Kidney capillary endothelial cell (primary cell): ENCODE measurements at regions not wholly inside any gene's neighbourhood (a gene's known extent, or its start where the extent isn't known, plus 50 kb on each side); places are given as distances from the start of the nearest gene placed in this dataset.
"Not testable (repeated sequence)": the region's sequence is repeated elsewhere in the genome, so short reads cannot be mapped to it uniquely, and the experiment has no call there.

Experiments
- DNase-seq: peaks from one replicate; pipeline ENCODE4 v3.0.0-alpha.2; 2018; ENCODE audit warnings: low spot score

DNA sequence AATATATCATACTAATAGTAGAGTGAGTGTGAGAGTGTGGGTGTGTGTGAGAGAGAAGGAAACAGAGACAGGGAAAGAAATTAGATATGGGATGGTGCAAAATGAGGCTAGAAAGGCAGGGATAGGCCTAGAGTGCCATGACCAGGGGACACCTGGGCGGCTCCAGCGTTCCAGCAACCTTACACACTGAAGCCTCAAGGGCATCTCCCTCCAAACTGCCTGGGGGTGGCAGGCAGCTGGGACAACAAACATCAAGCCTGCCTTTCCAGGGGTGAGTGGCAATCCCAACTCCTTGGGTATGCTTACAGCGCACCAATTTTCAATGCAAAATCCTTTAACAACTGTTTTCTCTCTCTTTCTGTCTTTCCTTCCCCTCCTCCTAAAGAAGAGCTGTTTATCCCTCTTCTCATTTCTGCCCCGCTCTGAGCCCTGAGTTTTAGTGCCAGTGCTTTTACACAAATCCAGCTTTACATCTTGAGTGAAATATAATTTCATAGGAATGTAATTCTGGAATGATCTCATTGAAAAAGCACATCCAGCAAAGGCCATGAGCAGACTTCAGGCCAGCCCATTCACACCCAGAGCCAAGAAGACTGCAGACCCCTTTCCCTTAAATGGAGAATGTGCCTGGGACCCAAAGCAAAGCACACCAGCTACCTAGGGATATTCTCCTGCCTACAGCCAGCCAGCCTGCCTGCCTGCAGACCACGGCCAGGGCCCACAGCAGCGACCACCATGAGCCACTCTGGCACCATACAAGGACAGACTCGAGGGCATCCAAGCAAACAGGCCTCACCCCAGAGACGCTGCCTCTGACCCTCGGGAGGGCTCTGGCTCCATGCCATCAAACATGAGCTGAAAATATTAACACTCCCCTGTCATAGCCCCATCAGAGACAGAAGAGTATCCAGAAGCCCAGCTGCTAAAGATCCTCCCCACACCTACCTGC is 90.3 kb downstream of the RPL27A start:
- DNase-seq = no peak

DNA sequence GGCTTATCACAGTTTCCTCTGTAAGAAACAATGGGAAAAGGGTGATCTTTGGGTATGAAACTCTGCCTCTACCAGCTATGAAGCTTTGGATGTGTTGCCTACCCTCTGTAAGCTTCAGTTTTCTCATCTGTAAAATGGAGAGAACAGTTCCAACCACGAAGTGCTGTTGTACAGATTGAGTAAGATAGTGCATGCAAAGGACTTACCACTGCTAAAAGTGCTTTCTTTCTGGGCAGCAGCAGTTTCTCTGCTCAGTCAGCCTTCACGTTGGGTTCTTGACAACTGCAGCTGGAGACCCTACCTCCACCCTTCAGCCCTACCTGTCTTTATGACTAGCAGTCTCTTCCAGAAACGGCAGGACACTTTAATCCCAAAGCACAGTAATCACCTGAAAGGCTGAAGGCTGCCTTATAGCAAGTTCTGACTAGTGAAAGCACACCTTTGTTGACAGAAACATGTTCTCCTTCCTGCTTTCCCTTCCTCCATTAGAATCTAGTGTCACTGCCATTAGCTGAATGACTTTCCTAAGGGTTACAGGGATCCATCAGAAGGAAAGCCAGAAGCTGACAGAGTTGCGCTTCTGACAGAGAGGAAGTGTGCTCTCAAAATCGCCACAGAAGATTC is 91.4 kb downstream of the RPL27A start:
- DNase-seq = no peak

DNA sequence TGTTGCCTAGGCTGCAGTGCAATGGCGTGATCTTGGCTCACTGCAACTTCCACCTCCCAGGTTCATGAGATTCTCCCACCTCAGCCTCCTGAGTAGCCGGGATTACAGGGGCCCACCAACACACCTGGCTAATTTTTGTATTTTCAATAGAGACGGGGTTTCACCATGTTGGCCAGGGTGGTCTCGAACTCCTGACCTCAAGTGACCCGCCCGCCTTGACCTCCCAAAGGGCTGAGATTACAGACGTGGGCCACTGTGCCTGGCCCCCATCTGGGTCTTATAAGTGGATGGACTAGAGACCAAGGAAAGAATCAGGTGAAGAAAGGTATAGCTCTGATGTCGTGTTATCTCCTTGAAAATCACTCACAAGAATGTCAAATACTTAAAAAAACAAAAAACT is 92.3 kb downstream of the RPL27A start:
- DNase-seq = not testable (repeated sequence)

DNA sequence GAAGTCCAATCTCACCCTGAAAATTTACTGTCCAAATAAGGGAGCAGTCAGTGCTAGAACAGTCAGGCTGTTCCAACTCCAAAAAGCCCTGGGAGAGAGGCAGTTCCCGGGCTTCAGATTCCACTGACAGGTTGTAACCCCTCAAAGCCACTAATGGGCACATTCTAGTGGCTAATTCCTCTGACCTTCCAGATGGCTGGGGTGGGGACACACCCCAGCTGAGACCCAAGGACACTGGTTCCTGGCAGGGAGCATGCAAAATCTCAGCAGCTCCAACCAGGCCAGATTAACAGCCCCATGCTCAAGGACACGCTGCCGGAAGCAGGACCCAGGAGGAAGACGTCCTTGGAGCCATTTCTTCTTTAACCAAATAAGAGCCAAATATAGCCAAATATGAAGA is 92.7 kb downstream of the RPL27A start:
- DNase-seq = no peak

DNA sequence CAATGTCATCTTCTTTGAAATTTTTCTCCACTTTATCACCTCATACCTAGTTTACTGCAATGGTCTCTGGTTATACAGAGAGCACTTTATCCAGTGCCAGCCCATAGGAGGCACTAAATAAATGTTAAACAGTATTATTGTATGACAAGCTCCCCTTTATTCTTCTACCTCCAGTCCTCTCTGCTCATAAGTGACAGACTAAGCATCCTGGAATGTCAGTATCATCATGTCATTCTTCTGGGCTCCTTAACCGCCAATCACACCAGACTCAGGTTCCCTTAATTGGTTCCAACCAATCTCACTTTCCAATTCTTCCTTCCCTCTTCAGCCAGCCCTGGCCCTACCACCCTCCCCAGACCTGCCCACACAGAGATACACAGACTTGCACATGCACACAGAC is 93.1 kb downstream of the RPL27A start:
- no peak for DNase-seq

DNA sequence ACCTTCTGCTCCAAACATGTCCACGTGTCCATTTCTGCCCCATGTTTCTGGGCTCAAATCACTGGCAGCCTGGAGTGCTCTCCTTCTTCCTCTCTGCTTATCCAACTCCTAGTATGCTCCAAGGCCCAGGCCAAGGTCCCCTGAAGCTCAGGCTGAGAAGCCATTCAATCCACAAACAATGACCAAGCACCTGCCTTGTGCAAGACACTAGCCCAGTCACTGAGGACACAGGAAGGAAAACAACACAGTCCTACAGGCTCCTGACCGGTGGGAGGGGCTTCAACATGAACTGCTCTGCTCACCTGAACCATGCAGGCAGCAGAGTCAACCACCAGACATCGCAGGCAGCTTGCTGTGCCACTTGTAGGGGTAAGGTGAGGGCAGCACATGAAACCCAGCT is 93.6 kb downstream of the RPL27A start:
- DNase-seq = no peak

DNA sequence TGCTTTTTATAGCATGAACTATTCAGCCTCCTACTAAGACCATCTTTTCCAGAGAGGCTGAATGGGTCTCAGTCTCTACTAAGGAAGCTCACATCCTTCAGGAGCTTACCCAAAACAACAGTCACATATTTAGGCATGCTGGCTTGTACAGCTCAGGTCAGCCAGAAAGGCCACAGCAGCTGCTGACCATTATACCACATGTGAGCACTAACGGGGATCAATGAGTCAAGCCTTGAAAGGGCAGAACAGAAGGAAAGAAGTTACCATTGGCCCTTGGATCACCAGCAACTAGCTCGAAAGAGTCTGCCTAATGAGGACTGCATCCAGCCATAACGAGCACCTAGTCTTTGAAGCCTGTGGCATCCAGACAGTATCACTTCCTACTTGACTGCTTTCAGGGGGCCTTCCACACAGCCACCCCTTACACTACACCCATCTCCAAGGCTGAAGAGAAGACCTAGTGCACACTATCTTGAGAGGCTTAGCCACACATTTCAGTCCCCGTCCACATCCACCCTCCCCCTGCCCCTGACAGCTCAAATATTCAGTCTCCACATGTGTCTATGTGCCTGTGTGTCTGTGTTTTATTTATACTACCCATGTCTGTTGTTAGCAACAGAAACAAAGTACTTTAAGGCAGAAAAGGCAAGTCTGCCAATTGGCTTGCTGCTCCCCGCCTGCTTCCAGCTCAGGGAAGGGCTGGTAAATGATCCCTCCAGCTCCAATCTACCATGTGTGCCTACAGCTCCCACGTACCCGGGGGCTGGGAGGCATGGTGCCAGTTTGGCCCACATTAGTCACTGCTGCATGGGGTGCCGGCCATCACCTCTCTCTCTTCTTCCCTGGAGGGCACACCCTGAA is 95.5 kb downstream of the RPL27A start:
- DNase-seq = no peak

DNA sequence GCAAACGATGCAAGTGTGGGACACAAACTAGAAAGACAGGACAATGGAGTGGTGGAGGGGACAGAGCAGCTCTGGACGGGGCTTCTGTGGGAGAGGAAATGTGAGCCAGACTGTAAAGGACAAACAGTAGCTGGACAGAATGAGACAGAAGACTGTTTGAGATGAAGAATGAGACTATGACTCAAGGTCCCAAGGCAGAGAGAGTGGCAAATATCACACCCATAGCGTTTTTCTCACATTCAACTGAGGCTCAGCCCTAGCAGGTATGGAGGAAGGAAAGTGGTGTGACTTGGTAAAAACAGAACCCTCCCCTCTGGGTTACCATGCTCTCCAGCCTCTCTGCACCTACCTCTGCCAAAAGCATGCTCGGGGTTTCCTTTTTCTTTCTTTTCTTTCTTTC is 96.5 kb downstream of the RPL27A start:
- DNase-seq = no peak

DNA sequence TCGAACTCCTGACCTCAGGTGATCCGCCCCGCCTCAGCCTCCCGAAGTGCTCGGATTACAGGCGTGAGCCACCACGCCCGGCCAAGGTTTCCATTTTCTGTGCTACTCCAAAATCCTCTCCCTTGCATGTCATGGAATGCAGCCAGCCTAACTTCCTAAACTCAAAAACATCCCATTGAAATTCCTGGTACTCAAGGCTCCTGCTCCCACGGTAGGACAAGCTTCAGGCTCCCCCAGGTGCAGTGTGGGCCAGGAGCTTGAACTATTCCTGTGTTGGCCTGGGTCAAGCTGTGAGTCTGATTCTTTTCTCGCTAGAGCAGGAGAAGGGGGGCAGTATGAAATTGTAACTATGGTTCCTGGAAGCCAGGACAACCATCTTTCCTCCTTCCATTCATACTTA is 97.1 kb downstream of the RPL27A start:
- no peak for DNase-seq

DNA sequence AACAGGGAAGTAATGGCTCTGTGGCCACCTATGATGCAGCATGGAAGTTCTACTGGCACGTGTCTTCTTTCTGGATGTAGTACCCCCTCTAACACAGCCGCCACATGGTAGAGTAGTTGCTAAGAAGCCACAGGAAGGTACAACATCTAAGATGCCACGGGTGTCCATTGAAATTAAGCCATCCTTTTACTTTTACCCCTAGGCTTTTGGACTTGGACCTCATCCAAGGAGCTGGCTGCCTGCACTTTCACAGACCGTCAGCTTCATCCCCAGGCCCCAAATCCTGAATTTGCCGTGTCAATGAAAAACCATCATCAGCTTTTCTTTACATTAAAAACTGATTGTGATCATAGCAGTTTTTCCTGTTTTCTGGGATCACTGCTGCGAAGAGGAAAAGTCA is 102.4 kb downstream of the RPL27A start:
- DNase-seq = no peak

DNA sequence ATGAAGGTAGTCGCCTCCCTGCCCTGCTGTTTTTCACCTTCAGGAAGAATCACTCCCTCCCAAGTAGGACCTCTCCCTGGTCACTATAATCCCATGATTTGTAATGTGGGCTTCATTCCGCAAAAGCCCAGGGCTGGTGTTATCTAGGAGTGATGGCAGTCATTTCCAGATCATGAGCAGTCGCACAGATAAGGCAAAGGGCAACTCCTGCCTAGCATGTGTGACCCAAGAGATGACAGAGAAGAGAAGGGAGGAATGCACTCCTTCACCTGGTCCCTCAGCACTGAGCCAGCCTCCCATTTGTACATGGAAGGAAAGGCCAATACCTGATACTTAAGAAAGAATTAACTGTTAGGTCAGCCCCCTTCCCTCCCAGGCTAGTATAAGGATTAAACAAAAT is 102.9 kb downstream of the RPL27A start:
- no peak for DNase-seq

DNA sequence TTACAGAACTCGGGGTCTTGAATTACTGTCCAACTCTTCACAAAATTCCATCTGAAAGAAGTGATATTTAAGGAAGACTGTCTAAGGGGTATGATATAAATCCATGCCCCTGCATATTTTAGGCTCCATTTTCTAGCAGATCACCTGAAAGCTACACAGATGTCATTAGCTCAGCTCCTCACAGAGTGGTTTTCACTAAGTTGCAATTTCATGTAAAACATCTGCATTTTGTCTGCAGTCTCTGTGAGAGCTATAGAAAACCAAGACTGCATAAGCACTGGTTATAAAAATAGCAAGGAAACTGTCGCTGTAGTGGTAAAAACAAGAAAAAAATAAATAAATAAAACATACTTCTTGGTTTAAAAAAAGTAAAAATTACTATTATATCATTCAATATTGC is 103.4 kb downstream of the RPL27A start:
- DNase-seq = no peak

DNA sequence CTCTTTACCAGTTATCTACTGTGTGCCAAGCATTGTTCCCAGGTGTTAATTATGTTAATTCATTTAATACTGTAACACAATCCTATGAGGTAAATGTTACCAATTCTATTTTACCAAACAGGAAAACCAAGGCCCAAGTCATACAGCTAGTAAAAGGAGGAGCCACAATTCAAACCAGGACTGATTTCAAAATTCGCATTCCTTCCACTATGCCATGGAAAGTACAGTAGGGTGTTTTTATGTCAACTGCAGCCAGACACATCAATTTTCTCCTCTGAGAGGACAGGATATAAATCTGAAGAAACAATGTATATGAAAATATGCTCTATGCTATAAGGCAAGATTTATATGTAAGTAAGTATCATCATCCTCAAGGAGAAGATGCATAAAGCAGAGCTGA is 104.3 kb downstream of the RPL27A start:
- no peak for DNase-seq

DNA sequence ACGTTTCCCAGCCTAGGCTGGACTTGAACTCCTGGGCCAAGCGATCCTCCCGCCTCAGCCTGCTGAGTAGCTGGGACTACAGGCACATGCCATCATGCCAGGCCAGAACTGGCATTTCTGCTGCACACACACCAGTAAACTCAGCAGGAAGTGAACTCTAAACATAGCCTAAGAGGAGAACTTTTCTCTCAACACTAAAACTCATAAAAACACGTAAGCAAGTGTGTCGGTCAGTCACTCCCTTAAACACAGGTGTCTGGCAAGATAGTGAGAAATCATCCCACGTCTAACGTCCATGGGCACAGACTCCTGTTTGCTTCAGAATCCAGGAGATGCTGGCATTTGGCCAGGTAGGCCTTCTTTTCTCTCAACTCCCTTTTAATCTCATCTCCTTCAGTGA is 104.8 kb downstream of the RPL27A start:
- no peak for DNase-seq

DNA sequence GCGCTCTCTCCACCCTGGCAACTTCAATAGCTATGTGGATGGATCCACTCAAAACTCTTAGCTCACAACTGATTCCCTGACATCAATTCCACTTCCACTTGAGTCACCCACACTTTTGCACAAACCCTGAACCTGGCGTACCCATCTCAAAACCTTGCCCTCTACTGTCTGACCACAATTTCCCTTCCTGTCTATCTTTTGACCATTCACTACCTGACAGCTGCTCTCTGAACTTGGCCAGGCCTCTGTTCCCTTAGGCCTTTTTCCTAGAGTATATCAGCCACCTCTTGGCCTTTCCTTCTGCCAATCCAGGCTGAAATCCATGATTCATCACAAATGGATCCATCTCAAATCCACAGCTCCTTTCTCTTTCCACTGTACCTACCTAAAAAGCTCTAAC is 106.0 kb downstream of the RPL27A start:
- DNase-seq = no peak

DNA sequence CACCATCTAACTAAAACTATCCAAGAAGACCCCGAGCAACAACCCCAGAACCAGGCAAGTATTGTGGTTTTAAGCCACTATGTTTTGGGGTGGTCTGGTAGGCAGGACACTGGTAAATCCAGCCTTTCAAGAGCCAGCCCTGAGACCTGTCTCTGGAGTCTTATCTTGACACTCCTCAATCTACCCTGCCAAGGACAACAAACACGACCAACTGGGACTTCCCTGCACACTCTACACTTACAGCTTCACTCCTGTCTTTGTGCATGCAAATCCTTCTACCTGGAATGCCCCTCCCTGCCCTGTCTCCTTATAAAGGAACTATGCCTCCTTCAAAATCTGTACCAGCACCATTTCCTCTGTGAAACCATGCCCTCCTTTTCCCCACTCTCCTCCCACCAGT is 107.3 kb downstream of the RPL27A start:
- DNase-seq = no peak

DNA sequence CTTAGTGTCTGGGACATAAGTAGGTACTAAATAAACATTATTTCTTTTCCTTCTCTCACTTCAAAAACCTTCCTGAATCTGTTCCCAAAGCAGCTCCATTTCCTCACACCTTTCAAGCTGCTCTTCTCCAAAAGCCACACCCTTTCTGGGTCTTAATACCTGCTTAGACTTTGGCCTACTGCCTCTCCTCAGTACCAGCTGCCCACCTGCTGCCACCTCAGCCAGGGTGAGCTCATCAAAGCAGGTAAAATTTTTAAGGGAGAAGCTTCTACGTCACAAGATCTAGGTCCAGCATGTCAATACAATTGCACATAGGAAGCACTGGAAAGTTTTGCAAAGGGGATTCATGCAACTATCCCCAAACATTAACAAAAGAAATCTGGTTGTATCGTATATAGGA is 108.4 kb downstream of the RPL27A start:
- DNase-seq = no peak

DNA sequence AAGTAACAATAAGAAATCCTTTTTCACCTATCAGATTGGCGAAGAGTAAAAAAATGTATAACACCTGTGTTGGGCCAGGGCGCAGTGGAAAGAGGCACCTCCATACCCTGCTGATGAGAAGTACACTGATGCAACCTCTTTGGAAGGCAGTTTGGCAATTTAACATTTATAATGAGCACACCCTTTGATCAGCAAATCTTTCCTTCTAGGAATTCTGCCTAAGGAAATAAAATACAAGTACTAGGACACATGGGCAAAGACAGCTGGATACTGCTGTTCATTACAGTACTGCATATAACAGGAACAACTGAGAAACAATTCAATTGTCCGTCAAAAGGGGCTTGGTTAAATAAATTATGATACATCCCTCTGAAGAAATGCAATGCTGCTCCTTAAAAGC is 110.1 kb downstream of the RPL27A start:
- DNase-seq = no peak

DNA sequence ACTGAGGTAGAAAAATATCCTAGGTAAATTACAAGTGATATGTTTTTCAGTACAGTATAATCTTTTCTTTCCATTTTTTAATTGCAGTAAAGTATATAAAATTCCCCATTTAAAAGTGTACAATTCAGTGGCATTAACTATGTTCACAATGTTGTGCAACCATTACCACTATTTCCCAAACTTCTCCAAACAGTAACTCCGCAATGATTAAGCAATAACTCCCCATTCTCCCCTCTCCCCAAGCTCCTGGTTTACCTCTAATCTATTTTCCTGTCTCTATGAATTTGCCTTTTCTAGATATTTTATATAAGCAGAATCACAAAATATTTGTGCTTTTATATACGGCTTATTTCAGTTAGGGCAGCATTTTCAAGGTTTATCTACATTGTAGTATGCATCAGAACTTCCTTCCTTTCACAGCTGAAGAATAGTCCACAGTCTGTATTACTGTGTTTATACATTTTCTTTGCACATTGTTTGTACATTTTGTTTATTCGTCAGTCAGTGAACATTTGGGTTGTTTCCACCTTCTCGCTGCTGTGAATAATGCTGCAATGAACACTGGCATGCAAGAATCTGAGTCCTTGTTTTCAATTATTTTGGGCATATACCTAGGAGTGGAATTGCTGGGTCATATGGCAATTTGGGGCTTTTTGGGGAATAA is 110.7 kb downstream of the RPL27A start:
- no peak for DNase-seq

DNA sequence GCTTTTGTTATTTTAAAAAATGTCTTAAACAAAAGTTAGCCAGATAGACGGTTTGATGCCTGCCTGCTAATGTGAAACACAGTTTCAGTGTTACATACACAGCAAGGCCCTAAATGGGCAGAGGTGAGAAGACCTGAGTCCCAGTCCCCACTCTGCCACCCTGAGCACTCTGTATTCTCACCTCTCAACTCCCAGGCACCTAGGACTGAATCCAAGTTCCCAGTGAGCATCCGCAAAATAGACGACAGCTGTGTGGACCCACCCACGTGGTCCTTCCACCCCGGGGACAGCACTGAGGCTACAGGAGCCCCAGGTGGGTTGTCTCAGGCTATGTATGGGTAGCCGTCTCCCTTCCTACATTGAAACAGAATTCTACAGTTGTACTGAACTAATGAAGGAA is 111.5 kb downstream of the RPL27A start:
- no peak for DNase-seq

DNA sequence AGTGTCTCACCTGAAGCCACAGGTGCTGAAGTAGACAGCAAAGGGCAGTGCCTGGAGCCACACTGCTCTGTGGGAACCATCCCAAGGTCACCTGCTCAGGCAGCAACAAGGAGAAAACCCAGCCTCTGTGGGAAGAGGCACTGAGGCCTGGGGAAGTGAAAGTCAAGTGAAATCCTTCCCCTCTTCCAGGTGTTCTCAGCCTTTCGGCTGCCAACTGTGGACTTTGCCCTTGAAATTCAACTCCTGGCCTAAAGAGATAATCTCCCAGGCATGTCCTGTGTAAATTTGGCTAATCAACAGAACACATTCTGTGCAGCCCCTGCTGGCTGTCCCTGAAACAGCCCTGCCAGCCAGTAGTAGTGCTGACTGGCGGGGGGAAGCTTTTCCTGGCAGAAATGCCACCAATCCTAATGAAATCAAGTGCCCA is 112.1 kb downstream of the RPL27A start:
- no peak for DNase-seq

DNA sequence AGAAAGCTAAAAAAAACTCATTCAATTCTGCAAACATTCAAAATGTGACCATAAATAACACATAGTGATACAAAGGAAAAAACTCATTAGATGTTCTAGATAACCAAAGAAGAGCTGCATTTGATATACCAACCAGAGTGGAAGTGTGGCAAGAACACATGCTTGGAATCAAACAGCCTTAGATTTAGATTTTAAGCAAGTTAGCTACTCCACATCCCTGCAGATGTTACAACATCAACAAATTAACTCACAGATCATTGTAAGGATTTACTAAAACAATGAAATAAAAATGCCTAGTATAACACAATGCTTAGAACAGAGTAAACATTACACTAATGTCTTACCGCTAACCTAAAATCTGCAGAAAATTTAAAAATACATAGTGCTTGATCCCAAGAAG is 114.0 kb upstream of the AKIP1 start:
- no peak for DNase-seq
